GM12878 (cell line): ENCODE measurements at regions not wholly inside any gene's neighbourhood (a gene's known extent, or its start where the extent isn't known, plus 50 kb on each side); places are given as distances from the start of the nearest gene placed in this dataset.

ENCODE experiments used
- RCOR1 ChIP-seq: conservative IDR thresholded peaks from 2 replicates; pipeline ENCODE4 v1.6.1; 2012; ENCODE audit warnings: low read depth, low read length, improper control_type of control experiment
- TF ChIP-seq, protein P1 (sequence below): fragments of 450-650 bp; IDR thresholded peaks from 2 replicates; pipeline ENCODE4 v1.6.1; 2017; ENCODE audit warnings: mild to moderate bottlenecking

- TF ChIP-seq RCOR1: no peak
- TF ChIP-seq, protein P1, sequence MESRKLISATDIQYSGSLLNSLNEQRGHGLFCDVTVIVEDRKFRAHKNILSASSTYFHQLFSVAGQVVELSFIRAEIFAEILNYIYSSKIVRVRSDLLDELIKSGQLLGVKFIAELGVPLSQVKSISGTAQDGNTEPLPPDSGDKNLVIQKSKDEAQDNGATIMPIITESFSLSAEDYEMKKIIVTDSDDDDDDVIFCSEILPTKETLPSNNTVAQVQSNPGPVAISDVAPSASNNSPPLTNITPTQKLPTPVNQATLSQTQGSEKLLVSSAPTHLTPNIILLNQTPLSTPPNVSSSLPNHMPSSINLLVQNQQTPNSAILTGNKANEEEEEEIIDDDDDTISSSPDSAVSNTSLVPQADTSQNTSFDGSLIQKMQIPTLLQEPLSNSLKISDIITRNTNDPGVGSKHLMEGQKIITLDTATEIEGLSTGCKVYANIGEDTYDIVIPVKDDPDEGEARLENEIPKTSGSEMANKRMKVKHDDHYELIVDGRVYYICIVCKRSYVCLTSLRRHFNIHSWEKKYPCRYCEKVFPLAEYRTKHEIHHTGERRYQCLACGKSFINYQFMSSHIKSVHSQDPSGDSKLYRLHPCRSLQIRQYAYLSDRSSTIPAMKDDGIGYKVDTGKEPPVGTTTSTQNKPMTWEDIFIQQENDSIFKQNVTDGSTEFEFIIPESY: no peak
Measured at GRCh38 chr4:23972805-23973204, 83.0 kb upstream of the PPARGC1A start.
